MG63 (cell line): ENCODE measurements at regions not wholly inside any gene's neighbourhood (a gene's known extent, or its start where the extent isn't known, plus 50 kb on each side); places are given as distances from the start of the nearest gene placed in this dataset.

Experiments used
- DNase-seq: peaks from one replicate; pipeline ENCODE4 v3.0.0-alpha.2; 2020
- H3K27me3 ChIP-seq: fragments of 250-450 bp; sonication (Bioruptor Pico); 2 replicates; pipeline ENCODE4 v1.5.1; 2020; ENCODE audit warnings: mild to moderate bottlenecking, moderate library complexity
- H3K36me3 ChIP-seq: fragments of 250-450 bp; sonication (Bioruptor Pico); 2 replicates; pipeline ENCODE4 v1.5.1; 2020; ENCODE audit warnings: mild to moderate bottlenecking, moderate library complexity
- H3K4me3 ChIP-seq: fragments of 250-450 bp; sonication (Bioruptor Pico); 2 replicates; pipeline ENCODE4 v1.5.1; 2020; ENCODE audit warnings: mild to moderate bottlenecking, moderate library complexity
- H3K9me3 ChIP-seq: fragments of 250-450 bp; sonication (Bioruptor Pico); 2 replicates; pipeline ENCODE4 v1.5.1; 2020; ENCODE audit warnings: mild to moderate bottlenecking, moderate library complexity

- Histone ChIP-seq H3K27me3 (no peaks in the 10 kb centered on the region), H3K36me3 (no peaks in the 10 kb centered on the region), H3K9me3 (peaks cover 2% of the 10 kb centered on the region; the same call in 1 of the 2 replicates), H3K4me3 (no peak overlapping the region)
- DNase-seq = no peak
Observed at GRCh38 chr18:2425426-2426317, 145.6 kb downstream of the METTL4 start.

- Histone ChIP-seq H3K27me3 (no peaks in the 10 kb centered on the region), H3K4me3 (no peak overlapping the region), H3K36me3 (no peaks in the 10 kb centered on the region), H3K9me3 (peaks cover 2% of the 10 kb centered on the region; the same call in 1 of the 2 replicates)
- DNase-seq = no peak
Observed at GRCh38 chr18:2430191-2430590, 141.1 kb downstream of the METTL4 start.

GRCh38 chr18:2431806-2432205, 139.5 kb downstream of the METTL4 start:
- Histone ChIP-seq H3K36me3 (no peaks in the 10 kb centered on the region), H3K27me3 (no peaks in the 10 kb centered on the region), H3K4me3 (no peak overlapping the region), H3K9me3 (peaks cover 2% of the 10 kb centered on the region; the same call in 1 of the 2 replicates)
- DNase-seq = no peak

- H3K27me3 ChIP-seq = no peaks in the 10 kb centered on the region
- no peak for DNase-seq
- H3K4me3 ChIP-seq = no peak overlapping the region
- H3K9me3 ChIP-seq = peaks cover 2% of the 10 kb centered on the region; the same call in 1 of the 2 replicates
- no peaks in the 10 kb centered on the region for H3K36me3 ChIP-seq
Observed at GRCh38 chr18:2433366-2433765, 137.9 kb downstream of the METTL4 start.

GRCh38 chr18:2441544-2441943, 129.8 kb downstream of the METTL4 start:
- no peak for DNase-seq
- Histone ChIP-seq H3K27me3 (no peaks in the 10 kb centered on the region), H3K9me3 (peaks cover 2% of the 10 kb centered on the region), H3K36me3 (no peaks in the 10 kb centered on the region), H3K4me3 (no peak overlapping the region)

GRCh38 chr18:2442006-2442405, 129.3 kb downstream of the METTL4 start:
- no peak overlapping the region for H3K4me3 ChIP-seq
- DNase-seq = no peak

GRCh38 chr18:2442726-2443275, 128.5 kb downstream of the METTL4 start:
- Histone ChIP-seq H3K9me3 (peaks cover 2% of the 10 kb centered on the region), H3K27me3 (no peaks in the 10 kb centered on the region), H3K36me3 (no peaks in the 10 kb centered on the region), H3K4me3 (no peak overlapping the region)
- no peak for DNase-seq

More at GRCh38 chr18:2442006-2442405, 129.3 kb downstream of the METTL4 start:
- Histone ChIP-seq H3K36me3 (no peaks in the 10 kb centered on the region), H3K9me3 (peaks cover 2% of the 10 kb centered on the region), H3K27me3 (no peaks in the 10 kb centered on the region)

GRCh38 chr18:2444201-2444875, 127.0 kb downstream of the METTL4 start:
- Histone ChIP-seq H3K4me3 (no peak overlapping the region), H3K27me3 (no peaks in the 10 kb centered on the region), H3K36me3 (no peaks in the 10 kb centered on the region), H3K9me3 (peaks cover 2% of the 10 kb centered on the region)
- no peak for DNase-seq

- no peaks in the 10 kb centered on the region for H3K27me3 ChIP-seq
- H3K36me3 ChIP-seq = no peaks in the 10 kb centered on the region
- H3K9me3 ChIP-seq = no peaks in the 10 kb centered on the region
- DNase-seq = no peak
- no peak overlapping the region for H3K4me3 ChIP-seq
Observed at GRCh38 chr18:2448565-2449151, 122.6 kb downstream of the METTL4 start.

GRCh38 chr18:2451556-2451955, 119.7 kb downstream of the METTL4 start:
- H3K9me3 ChIP-seq = no peaks in the 10 kb centered on the region
- no peak for DNase-seq
- no peaks in the 10 kb centered on the region for H3K27me3 ChIP-seq

GRCh38 chr18:2459886-2460285, 111.4 kb downstream of the METTL4 start:
- DNase-seq = no peak
- Histone ChIP-seq H3K9me3 (no peaks in the 10 kb centered on the region), H3K36me3 (no peaks in the 10 kb centered on the region), H3K27me3 (no peaks in the 10 kb centered on the region), H3K4me3 (no peak overlapping the region)

More at GRCh38 chr18:2451556-2451955, 119.7 kb downstream of the METTL4 start:
- Histone ChIP-seq H3K4me3 (no peak overlapping the region), H3K36me3 (no peaks in the 10 kb centered on the region)

- no peaks in the 10 kb centered on the region for H3K36me3 ChIP-seq
- DNase-seq = no peak
Observed at GRCh38 chr18:2466978-2467377, 104.3 kb downstream of the METTL4 start.

GRCh38 chr18:2468051-2468450, 103.3 kb downstream of the METTL4 start:
- no peaks in the 10 kb centered on the region for H3K27me3 ChIP-seq
- H3K36me3 ChIP-seq = no peaks in the 10 kb centered on the region
- no peak overlapping the region for H3K4me3 ChIP-seq
- DNase-seq = no peak
- H3K9me3 ChIP-seq = no peaks in the 10 kb centered on the region

More at GRCh38 chr18:2466978-2467377, 104.3 kb downstream of the METTL4 start:
- H3K9me3 ChIP-seq = no peaks in the 10 kb centered on the region
- H3K4me3 ChIP-seq = no peak overlapping the region
- H3K27me3 ChIP-seq = no peaks in the 10 kb centered on the region

GRCh38 chr18:2471523-2471922, 99.8 kb downstream of the METTL4 start:
- no peak for DNase-seq
- Histone ChIP-seq H3K36me3 (no peaks in the 10 kb centered on the region), H3K27me3 (no peaks in the 10 kb centered on the region), H3K9me3 (no peaks in the 10 kb centered on the region), H3K4me3 (no peak overlapping the region)

- Histone ChIP-seq H3K9me3 (no peaks in the 10 kb centered on the region), H3K27me3 (no peaks in the 10 kb centered on the region), H3K36me3 (no peaks in the 10 kb centered on the region), H3K4me3 (no peak overlapping the region)
- DNase-seq = no peak
Observed at GRCh38 chr18:2478662-2479061, 92.6 kb downstream of the METTL4 start.

- no peaks in the 10 kb centered on the region for H3K27me3 ChIP-seq
- no peaks in the 10 kb centered on the region for H3K36me3 ChIP-seq
- no peak overlapping the region for H3K4me3 ChIP-seq
- no peaks in the 10 kb centered on the region for H3K9me3 ChIP-seq
- DNase-seq = no peak
Observed at GRCh38 chr18:2480536-2480935, 90.8 kb downstream of the METTL4 start.
